Chondrocyte (in vitro differentiated cells): ENCODE measurements at regions not wholly inside any gene's neighbourhood (a gene's known extent, or its start where the extent isn't known, plus 50 kb on each side); places are given as distances from the start of the nearest gene placed in this dataset.

Experiments
- DNase-seq: peaks from one replicate; pipeline ENCODE4 v3.0.0; 2021; ENCODE audit warnings: mixed read lengths, low spot score
- H3K27ac Mint-ChIP-seq: one replicate; pipeline ENCODE4 v1.8.0; 2021; ENCODE audit warnings: mild to moderate bottlenecking, moderate library complexity, mixed read lengths; ENCODE audit not compliant: unreplicated experiment
- H3K27me3 Mint-ChIP-seq: 2 replicates; pipeline ENCODE4 v1.8.0; 2021; ENCODE audit warnings: low read depth, mixed read lengths
- H3K36me3 Mint-ChIP-seq: 2 replicates; pipeline ENCODE4 v1.8.0; 2021; ENCODE audit warnings: low read depth, mixed read lengths
- H3K4me1 Mint-ChIP-seq: 2 replicates; pipeline ENCODE4 v1.8.0; 2021; ENCODE audit warnings: low read depth, mild to moderate bottlenecking, mixed read lengths
- H3K4me3 Mint-ChIP-seq: one replicate; pipeline ENCODE4 v1.8.0; 2021; ENCODE audit warnings: mild to moderate bottlenecking, moderate library complexity, mixed read lengths; ENCODE audit not compliant: unreplicated experiment
- H3K9me3 Mint-ChIP-seq: 2 replicates; pipeline ENCODE4 v1.8.0; 2021; ENCODE audit warnings: low read depth, mixed read lengths
- CTCF ChIP-seq: fragments of 200-600 bp; sonication (generic); IDR thresholded peaks from 2 replicates; pipeline ENCODE4 v1.5.0; 2021; ENCODE audit warnings: antibody characterized with exemption, mild to moderate bottlenecking, moderate library complexity

- H3K36me3 Mint-ChIP-seq, result no peaks in the 10 kb centered on the region
- H3K27me3 Mint-ChIP-seq, result no peaks in the 10 kb centered on the region
- H3K9me3 Mint-ChIP-seq, result peaks cover 32% of the 10 kb centered on the region
- H3K4me1 Mint-ChIP-seq, result no peaks in the 10 kb centered on the region
- no peak overlapping the region for H3K27ac Mint-ChIP-seq
- no peak for DNase-seq
- no peak overlapping the region for H3K4me3 Mint-ChIP-seq
- no peak for TF ChIP-seq CTCF
Observed at GRCh38 chr16:9509663-9510062, 418.2 kb downstream of the HAPSTR1 start.

- H3K4me3 Mint-ChIP-seq, result no peak overlapping the region
- H3K9me3 Mint-ChIP-seq, result peaks cover 32% of the 10 kb centered on the region
- no peak for DNase-seq
- no peaks in the 10 kb centered on the region for H3K4me1 Mint-ChIP-seq
- H3K27me3 Mint-ChIP-seq, result no peaks in the 10 kb centered on the region
- H3K36me3 Mint-ChIP-seq, result no peaks in the 10 kb centered on the region
- no peak for TF ChIP-seq CTCF
- no peak overlapping the region for H3K27ac Mint-ChIP-seq
Observed at GRCh38 chr16:9511389-9511788, 419.9 kb downstream of the HAPSTR1 start.

GRCh38 chr16:9516444-9516843 lies 425.0 kb downstream of the HAPSTR1 start:
- no peaks in the 10 kb centered on the region for H3K36me3 Mint-ChIP-seq
- H3K4me1 Mint-ChIP-seq, result no peaks in the 10 kb centered on the region
- no peak overlapping the region for H3K27ac Mint-ChIP-seq
- no peak for DNase-seq
- no peak overlapping the region for H3K4me3 Mint-ChIP-seq
- H3K27me3 Mint-ChIP-seq, result no peaks in the 10 kb centered on the region
- no peak for TF ChIP-seq CTCF
- H3K9me3 Mint-ChIP-seq, result peaks cover 25% of the 10 kb centered on the region

GRCh38 chr16:9518051-9518450 lies 426.6 kb downstream of the HAPSTR1 start:
- H3K27me3 Mint-ChIP-seq, result no peaks in the 10 kb centered on the region
- H3K4me1 Mint-ChIP-seq, result no peaks in the 10 kb centered on the region
- no peak overlapping the region for H3K4me3 Mint-ChIP-seq
- peaks cover 18% of the 10 kb centered on the region for H3K9me3 Mint-ChIP-seq
- H3K27ac Mint-ChIP-seq, result no peak overlapping the region
- H3K36me3 Mint-ChIP-seq, result no peaks in the 10 kb centered on the region
- TF ChIP-seq CTCF, result no peak
- DNase-seq, result no peak

- H3K9me3 Mint-ChIP-seq, result peaks cover 13% of the 10 kb centered on the region
- no peak overlapping the region for H3K4me3 Mint-ChIP-seq
- H3K27ac Mint-ChIP-seq, result no peak overlapping the region
- no peaks in the 10 kb centered on the region for H3K27me3 Mint-ChIP-seq
- no peak for DNase-seq
- H3K36me3 Mint-ChIP-seq, result no peaks in the 10 kb centered on the region
- no peaks in the 10 kb centered on the region for H3K4me1 Mint-ChIP-seq
- no peak for TF ChIP-seq CTCF
Observed at GRCh38 chr16:9518581-9518980, 427.1 kb downstream of the HAPSTR1 start.
